Panc1 (cell line): ENCODE measurements at regions not wholly inside any gene's neighbourhood (a gene's known extent, or its start where the extent isn't known, plus 50 kb on each side); places are given as distances from the start of the nearest gene placed in this dataset.

Source experiments
- TCF7L2 ChIP-seq: IDR thresholded peaks from 2 replicates; pipeline ENCODE4 v1.6.1; 2011; ENCODE audit warnings: mild to moderate bottlenecking, low read depth, low read length, inconsistent platforms
- TF ChIP-seq, protein P1 (sequence below): fragments of 450-650 bp; IDR thresholded peaks from 2 replicates; pipeline ENCODE4 v1.5.1; 2017; ENCODE audit warnings: mild to moderate bottlenecking

DNA sequence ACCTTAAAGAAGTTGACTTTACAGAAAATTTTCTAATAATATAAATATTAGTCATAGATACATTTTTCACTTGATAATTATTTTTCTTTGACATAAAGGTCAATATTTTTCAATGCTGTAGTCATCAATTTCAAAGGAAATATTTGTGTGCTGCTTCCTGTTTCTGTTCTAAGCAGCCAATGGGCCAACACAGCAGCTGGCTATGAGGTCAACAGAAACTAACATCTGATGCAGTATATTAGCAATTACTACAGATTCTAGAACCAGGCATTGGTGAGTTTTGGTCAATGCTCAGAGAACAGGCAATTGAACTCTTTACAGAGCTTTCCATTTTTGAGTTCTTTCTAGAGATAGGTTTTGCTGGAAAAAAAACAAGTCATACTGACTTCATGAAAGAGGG is 669.6 kb upstream of the NRSN1 start:
- TF ChIP-seq, protein P1, sequence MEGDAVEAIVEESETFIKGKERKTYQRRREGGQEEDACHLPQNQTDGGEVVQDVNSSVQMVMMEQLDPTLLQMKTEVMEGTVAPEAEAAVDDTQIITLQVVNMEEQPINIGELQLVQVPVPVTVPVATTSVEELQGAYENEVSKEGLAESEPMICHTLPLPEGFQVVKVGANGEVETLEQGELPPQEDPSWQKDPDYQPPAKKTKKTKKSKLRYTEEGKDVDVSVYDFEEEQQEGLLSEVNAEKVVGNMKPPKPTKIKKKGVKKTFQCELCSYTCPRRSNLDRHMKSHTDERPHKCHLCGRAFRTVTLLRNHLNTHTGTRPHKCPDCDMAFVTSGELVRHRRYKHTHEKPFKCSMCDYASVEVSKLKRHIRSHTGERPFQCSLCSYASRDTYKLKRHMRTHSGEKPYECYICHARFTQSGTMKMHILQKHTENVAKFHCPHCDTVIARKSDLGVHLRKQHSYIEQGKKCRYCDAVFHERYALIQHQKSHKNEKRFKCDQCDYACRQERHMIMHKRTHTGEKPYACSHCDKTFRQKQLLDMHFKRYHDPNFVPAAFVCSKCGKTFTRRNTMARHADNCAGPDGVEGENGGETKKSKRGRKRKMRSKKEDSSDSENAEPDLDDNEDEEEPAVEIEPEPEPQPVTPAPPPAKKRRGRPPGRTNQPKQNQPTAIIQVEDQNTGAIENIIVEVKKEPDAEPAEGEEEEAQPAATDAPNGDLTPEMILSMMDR = no peak
- TF ChIP-seq TCF7L2 = no peak
